ENCODE measurements at regions not wholly inside any gene's neighbourhood (a gene's known extent, or its start where the extent isn't known, plus 50 kb on each side); places are given as distances from the start of the nearest gene placed in this dataset.

DNA sequence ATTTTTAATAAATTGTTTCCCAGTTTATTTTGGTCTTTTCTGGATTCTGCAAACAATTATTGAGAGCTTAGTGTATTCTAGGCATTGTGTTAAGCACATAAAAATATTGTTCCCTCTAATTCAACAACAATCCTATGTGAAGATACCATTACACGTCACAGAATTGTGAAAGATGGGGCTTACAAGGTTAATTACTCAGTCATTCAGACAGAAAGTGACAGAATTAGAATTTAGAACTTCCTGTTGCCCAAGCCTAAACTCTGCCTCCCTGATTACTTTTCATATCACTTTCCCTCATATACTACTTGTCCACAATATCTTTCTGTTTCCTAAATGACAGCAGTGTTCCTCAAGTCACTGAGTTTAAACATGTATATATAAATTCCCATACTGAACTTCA lies 186.7 kb upstream of the VEGFC start:
- no peak for DNase-seq (ENCODE audit: low read depth)

DNA sequence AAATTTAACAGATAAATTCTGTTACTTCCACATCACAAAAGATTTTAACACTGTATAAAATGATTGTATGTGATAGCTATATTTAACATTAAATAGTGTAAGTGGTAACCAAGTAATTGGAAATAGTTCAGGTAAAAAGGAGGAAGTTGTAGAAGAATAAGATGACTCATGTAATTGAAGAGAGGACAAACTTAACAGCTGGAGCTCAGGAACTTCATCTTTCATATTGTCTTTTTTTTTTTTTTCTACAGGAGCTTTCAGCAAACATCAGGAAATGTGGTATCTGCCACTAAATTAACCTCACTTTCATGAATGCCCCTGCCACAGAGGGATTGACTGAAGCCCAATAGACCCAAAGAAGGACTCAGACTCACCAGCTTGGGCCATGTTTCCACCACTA lies 188.4 kb upstream of the VEGFC start:
- DNase-seq (ENCODE audit: low read depth), result no peak

DNA sequence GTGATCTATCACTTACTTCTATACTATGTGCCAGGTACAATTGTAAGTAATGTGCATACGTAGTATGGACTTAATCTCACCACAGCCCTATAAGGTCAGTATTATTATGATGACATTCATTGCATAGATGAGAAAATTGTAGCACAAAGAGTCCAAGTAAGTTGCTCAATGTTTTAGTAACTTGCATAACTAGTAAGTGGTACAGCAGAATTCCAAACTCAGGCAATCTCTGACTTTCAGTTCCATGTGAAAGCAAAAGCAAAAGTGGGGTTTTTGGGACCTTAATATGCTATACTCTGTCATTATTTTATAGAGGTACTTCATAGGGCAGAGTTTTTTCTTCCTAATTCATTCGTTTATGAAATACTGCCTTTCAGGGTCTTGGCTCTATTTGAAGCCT lies 188.8 kb upstream of the VEGFC start:
- no peak for DNase-seq (ENCODE audit: low read depth)

DNA sequence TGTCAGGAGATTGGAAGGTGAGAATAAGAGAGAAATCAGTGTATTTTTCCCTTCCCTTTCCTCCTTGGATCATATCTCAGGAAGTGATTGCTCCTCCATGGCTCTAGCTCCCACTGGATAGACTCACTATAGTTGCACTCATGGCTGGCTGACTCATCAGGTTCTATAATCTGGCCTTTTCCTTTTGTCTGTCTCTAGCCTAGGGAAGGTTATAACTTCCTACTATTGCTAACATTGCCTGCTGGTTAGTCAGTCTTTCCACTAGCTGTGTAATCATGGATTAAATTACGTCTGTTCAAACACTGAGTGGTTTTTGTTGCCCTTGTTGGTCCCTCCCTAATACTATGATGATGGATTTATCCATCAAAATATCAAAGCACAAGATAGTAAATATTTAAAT lies 195.5 kb upstream of the VEGFC start:
- peak; percentile 93 for DNase-seq (ENCODE audit: low read depth)

DNA sequence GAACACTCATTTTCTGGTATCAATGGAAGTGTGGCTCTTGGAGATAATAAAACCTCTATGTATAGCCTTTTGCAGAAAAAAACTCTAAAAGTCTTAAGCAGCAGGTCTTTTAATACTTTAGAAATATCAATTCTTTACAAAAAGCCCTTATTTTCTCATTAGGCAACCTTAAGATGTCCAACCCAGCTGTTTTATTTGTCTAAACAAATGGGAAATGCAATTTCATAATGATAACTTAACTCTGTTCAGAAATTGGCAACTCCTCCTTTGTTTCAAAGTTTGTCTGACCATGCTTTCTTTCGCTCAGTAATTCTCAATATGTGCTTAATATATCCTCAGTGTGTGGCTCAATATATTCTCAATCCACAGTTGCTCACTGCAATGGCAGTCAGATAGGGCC lies 196.5 kb upstream of the VEGFC start:
- DNase-seq (ENCODE audit: low read depth), result no peak

DNA sequence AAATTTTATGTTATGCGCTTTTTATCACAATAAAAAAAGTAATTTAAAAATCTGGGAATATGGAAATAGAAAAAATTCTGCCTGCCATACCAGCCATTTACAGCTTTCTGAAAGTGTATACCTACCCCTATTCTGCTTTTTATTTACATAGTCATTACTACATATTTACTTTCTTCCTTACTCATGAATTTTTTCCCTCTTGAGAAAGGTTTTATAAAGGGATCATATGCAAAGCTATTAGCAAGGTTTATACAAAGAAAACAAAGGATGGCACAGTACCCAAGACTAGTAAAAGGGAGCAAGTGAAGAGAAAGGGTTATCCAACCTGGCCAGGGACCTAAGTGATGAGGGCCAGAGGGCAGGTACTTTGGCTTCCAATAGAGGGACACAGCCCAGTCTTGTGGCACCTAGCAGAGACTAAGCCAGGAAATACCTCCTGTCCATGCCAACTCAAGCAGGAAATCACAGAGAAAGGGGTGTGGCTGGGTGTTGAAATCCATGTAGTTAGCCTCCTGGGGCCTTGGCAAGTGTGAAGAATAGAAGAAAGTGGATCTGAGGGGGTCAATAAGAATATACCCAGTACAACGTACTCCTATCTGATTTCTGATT lies 207.3 kb upstream of the VEGFC start:
- no peak for DNase-seq (ENCODE audit: low read depth)

DNA sequence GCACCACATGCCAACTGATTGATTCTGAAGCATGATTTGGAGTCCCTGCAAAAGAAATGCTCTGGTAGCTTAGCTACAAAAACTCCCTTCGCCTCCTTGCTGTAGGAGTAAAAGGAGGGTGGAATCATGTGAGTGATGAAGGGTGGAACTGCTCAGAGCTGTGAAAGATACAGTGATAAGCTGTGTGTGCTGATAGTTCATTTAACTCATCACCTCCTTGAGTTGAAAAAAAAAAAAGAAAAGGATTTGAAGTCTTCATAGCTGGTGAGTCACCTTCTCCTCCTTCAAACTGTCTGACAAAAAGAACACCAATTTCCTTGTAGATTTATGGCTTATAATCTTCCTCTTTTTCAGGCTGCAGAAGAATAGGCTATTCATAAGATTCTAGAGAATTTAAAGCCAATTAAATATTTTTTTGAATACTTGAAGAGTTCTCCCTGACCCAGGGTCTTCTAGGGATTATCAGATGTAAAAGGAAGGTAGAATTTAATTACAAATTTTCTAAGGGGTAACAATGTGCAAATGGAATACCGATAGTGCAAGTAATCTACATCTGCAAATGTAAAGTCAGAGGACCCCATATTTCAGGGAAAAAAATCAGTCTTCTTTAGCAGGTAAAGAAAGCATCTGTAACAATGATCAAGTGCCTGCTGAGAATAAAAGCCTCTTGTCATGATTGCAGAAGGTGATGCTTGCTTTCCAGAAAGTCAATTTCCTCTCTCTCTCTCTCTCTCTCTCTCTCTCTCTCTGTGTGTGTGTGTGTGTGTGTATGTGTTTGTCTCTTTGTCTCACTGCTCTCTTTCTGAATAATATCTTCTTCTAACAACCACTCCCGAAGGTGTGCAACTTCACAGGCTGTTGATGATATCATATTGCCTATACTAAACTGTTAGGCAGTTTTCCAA lies 208.8 kb upstream of the VEGFC start:
- DNase-seq (ENCODE audit: low read depth), result no peak

DNA sequence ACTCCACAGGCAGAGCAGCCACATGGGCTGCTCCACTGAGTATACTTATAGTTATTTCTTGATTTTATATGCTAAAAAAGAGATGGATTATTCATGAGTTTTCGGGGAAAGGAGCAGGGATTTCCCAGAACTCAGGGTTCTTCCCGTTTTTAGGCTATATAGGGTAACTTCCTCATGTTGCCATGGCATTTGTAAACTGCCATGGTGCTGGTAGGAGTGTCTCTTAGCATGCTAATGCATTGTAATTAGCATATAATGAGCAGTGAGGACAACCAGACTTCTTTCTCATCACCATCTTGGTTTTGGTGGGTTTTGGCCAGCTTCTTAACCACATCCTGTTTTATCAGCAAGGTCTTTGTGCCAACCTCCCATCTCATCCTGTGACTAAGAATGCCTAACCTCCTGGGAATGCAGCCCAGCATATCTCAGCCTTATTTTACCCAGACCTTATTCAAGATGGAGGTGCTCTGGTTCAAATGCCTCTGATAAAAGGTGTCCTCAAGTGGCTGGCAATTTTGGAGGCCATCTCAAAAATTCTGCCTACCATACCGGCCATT lies 213.0 kb upstream of the VEGFC start:
- DNase-seq (ENCODE audit: low read depth), result no peak

DNA sequence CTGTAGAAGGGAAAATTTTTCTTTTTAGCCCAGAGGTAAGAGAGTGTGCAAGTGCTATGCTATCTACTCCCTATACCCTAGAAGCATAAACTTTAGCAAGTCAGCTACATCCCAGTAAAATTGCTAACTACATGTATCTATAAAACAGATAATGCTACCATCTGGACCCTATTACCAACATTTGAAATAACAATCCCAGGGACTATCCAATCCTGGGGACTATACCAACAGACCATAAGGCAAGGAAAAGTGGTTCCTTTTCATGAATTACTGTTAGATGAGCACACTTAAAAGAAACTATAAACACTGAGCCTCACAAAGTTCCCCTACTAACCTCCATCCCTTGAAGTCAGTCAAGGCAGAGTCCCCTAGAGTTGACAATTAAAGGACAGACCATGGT lies 213.6 kb upstream of the VEGFC start:
- no peak for DNase-seq (ENCODE audit: low read depth)

DNA sequence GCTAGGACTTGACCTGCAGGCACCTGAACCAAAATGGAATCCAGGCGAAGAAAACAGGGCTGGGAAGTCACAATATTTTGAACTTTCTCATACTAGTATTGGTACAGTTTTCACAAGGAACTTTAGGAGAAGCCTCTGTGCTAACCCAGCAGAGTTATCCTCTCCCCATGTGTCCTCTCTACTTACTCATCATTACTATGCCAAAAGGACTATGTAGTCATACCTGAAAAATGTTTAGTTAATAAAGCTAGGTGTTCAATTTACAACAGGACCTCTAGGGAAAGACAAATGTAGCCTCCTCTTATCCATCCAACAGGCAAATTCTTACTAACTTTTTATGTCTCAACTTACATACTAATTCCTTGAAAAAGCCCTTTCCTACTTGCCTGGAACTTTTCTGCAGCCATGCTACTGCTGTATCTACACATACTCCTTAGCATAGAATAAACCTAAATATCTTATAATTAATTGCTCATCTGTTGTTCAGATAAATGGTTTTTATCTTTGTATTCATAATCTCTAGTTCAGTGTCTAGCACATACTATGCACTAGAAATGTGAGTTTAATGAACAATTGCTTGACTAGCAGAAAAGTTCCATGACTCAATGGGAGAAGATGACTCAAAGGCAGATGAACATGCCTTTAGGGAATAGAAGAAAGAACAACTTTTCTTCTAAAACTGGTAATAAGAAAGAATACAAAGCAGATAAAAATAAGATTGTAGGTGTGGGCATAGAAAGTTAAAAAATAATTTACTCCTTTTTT lies 215.5 kb upstream of the VEGFC start:
- no peak for DNase-seq (ENCODE audit: low read depth)

DNA sequence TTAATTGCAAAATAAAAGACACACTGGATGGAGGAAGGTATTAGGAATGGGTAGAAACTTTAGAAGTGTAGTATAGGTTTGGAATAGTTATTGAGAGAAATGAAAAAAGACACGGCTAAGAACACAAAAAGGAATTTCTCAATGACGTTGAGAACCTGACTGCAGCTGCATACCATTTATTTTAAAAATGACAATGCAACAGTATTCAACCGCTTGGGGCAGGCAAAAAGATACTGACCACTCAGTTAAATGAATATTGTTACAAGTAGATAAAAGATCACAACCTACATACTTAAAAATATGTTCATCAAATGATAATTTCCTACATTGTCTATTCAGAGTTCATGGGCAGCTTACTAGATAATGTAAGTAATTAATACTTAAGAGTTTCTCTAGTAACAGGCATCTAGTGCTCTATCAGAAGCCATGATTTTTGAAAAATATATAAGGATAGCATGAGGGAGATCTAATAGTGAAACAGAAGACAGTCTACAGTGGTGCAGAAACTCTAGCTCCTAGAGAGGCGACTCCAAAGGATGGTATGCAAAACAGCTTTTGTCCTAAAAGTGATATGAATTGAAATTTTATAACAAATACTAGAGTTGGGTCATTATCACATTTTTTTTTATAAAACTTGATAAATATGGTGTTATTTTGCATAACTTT lies 216.2 kb upstream of the VEGFC start:
- no peak for DNase-seq (ENCODE audit: low read depth)

DNA sequence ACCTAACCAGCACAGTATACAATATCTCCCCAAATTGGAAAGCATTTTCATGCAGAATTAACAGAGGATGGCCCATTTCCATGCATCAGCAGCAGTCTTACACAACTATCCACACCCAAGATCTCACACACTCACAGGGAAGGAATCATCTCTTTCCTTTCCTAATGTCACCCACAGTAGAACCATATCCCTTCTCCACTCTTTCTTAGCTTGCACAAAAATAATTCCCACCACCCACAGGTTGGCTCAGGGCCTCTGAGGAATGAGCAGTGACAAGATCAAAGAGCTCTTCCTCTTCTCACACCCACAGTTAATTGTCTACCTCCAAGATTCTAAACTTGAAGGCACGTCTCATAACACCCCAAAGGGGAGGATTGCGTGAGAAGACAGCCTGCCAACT lies 217.7 kb upstream of the VEGFC start:
- DNase-seq (ENCODE audit: low read depth), result no peak

DNA sequence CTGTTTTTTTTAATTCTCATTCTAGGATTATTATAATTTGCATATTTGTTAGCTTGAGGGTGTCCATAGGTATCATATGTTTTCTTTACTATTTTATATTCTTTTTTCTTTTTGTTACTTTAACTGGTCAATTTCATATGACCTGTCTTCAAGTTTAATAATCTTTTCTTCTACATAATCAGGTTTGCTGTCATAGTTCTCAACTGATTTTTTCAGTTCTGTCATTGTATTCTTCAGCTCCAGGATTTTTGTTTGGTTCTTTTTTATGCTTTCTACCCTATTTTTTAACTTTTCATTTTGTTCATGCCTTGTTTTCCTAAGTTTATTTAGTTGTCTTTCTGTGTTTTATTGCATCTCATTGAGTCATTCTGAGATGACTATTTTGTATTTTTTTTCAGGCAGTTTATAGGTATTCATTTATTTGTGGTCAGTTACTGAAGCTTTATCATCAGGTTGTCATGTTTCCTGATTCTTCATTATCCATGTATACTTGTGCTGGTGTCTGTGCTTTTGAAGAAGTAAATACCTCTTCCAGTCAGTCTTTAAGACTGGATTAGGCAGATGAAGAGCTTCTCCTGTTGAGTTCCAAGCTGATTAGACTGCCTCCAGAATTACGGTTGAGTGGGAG lies 220.3 kb upstream of the VEGFC start:
- DNase-seq (ENCODE audit: low read depth), result no peak

DNA sequence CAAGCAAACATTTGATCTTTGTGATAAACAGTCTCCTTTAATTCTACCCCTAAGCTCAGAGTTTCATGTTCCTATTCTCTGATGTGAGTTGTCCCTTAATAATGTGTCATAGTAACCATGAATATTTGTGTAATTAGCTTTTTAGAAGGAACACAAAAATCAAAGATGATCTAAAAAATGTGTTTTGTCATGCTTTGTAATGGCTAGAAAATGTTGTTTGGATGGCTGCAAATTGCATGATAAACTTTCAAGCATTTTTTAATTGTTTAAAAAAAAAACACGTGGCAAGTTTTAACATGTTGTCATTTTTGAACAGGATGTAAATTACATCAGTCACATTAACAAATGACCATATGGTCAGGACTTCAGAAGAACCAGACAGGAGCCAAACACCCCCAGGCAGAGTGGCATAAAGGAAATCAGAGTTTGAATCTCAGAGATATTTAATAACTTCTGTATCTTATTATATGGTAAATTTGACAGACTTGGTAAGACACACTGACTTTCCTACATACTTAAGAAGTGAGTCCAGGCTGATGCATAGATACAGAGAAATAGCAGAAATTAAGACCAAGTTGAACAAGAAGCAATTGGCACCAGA lies 223.9 kb upstream of the VEGFC start:
- DNase-seq (ENCODE audit: low read depth), result no peak

DNA sequence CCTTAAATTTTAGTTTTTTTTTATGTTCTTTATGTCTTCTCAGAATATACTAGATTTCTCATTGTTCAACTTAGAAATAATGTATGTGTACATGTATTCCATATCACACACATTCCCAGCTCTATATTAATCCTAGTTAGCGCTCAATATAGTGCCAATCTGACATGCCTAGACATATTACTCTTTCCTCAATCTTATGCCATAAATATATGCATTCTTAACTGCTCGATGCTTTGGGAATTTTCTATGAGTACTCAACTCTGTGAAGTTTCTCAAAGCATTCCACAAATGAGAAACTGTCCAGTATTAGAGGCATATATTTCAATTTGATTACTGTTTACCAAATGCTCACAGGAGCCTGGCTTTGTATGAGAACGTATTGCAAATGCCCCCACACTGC lies 231.2 kb upstream of the VEGFC start:
- no peak for DNase-seq (ENCODE audit: low read depth)

DNA sequence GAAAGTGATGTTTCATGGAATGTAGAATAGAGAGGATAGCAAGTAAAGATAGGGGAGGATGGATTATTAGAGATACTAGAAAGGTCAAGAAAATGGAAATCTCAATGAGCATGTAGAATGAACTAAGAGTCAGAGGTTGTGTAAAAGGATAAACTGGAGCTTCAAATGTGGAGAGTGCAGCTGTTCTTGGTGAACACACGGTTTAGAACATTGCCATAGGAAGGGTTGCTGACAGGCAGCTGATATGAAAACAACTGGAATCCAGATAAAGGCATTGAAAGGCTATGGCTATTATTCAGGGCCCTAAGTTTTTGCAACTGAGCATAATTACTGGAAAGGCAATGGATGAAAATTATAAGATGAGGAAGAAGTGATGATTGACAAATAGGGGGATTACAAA lies 239.6 kb upstream of the VEGFC start:
- DNase-seq (ENCODE audit: low read depth), result no peak

DNA sequence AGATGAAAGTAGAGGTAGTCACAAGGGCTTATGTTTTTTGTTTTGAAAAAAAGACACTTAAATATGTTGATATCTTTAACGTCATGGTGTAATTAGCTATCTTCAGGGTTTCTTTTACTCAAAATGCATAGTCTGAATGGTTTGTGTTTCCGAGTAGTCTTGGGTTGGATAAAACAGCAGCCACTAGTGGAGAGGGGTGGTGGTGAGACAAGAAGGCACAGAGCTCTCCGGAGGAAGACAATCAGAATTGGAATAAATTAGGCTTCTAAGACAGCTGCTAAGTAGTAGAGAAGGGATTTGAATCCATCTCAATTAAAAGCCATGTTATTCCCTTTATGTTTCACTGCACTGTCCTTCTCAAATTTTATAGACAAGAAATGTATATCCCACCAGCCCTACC lies 240.4 kb upstream of the VEGFC start:
- DNase-seq (ENCODE audit: low read depth), result no peak

DNA sequence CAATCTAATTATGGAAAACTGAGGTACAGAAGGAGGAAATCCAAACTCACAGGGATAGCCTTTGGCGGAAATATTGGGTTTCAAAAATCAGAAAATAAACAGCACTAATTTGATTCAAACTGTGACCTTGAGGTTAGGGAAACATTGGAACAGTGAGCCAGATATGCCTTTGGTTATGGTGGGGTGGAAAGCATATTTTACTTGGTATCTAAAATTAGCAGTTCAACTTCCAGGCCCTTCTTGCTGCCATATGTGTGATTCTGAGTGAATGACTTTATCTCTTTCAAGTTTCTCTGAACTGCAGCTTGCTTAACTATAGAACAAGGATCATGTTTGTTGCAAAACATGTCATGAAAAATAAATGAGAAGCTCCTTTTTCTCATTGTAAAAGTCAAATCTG lies 240.9 kb upstream of the VEGFC start:
- no peak for DNase-seq (ENCODE audit: low read depth)

DNA sequence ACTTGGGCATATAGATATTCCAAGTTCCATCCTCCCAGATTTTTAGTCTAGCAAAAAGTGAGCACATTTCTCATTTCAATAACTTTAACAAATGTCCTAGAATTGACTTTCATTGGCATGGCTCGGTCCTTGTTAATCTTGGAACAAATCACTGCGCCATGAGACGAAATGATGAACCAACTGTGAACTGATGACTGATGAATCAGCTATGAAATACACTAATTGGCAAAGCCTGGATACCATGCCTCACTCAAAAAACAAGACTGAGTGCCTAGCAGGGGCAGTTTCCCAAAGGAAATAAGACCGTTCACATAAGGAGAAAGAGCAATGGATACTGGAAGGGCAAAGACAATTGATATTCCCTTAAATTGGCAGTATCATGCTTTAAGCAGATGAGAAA lies 248.6 kb upstream of the VEGFC start:
- DNase-seq (ENCODE audit: low read depth), result no peak

DNA sequence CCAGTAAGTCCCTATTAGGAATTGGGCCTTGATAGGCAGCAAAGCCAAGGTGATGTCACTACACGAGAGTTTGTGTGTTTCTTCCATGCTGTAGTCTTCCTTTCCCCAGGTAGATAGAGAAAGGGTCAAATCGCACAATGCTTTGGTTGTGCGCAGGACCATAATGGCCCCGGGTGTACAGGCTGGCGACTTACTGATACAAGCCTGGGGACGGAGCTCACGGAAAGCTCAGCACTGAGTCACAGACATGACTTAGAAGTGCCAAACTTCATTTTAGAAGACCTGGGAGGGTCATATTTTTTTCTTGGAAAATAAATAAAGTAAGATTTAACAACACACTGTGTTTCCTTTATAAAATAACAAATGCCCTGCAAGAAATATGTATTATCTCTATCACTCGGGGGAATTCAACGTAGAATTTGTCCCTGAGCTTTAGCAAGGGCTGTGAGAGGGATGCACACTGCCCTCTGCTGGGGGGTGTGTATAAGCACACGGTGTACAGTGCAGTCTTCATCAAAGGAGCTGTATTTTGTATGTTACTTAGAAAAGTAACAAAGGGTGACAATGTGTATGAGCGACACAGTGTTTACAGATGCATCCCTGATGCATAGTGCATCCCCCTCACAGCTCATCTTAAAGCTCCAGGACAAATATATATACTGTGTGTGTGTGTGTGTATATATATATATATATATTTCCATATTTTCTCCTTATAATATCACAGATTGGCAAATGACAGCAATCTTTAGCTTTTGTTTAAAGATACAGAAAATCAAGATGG lies 254.5 kb upstream of the VEGFC start:
- peak; percentile 50 for DNase-seq (ENCODE audit: low read depth)

DNA sequence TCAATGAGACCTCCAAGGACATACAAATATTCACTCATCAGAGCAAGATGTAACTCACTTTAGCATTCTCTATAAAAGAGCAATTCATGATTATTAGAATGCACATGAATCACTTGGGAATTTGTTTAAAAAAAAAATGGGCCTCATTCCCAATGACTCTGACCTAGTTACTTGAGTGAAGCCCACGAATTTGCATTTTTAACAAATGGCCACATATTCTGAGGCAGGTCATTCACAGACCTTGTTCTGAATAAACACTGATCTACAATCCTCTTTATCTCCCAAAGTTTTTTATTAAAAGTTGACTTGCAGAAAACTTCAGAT lies 255.1 kb upstream of the VEGFC start:
- no peak for DNase-seq (ENCODE audit: low read depth)
